HG03196 (cell line): ENCODE measurements at regions not wholly inside any gene's neighbourhood (a gene's known extent, or its start where the extent isn't known, plus 50 kb on each side); places are given as distances from the start of the nearest gene placed in this dataset.

Experiments used
- ATAC-seq: cut with Tn5 transposase; IDR thresholded peaks from one replicate; pipeline ENCODE4 v1.9.1; 2021; ENCODE audit not compliant: unreplicated experiment

GRCh38 chr1:165075725-165076370 is 280.7 kb downstream of the LMX1A start:
- no peak for ATAC-seq

GRCh38 chr1:165073185-165074007 is 283.1 kb downstream of the LMX1A start:
- ATAC-seq = peak; percentile 59

GRCh38 chr1:165070675-165071074 is 285.8 kb downstream of the LMX1A start:
- no peak for ATAC-seq

- no peak for ATAC-seq
Observed at GRCh38 chr1:165069829-165070228, 286.7 kb downstream of the LMX1A start.

GRCh38 chr1:165068741-165069140 is 287.8 kb downstream of the LMX1A start:
- no peak for ATAC-seq

- no peak for ATAC-seq
Observed at GRCh38 chr1:165067829-165068228, 288.7 kb downstream of the LMX1A start.

GRCh38 chr1:165063181-165063965 is 293.1 kb downstream of the LMX1A start:
- no peak for ATAC-seq

GRCh38 chr1:165062346-165062745 is 294.2 kb downstream of the LMX1A start:
- no peak for ATAC-seq

GRCh38 chr1:165060285-165060793 is 296.2 kb downstream of the LMX1A start:
- ATAC-seq = no peak

- no peak for ATAC-seq
Observed at GRCh38 chr1:165057956-165058355, 298.6 kb downstream of the LMX1A start.

GRCh38 chr1:165056914-165057313 is 299.6 kb downstream of the LMX1A start:
- no peak for ATAC-seq

GRCh38 chr1:165055581-165055980 is 300.9 kb downstream of the LMX1A start:
- no peak for ATAC-seq

GRCh38 chr1:165054627-165055026 is 301.9 kb downstream of the LMX1A start:
- no peak for ATAC-seq

GRCh38 chr1:165053351-165053750 is 303.2 kb downstream of the LMX1A start:
- ATAC-seq = no peak

- no peak for ATAC-seq
Observed at GRCh38 chr1:165052936-165053335, 303.6 kb downstream of the LMX1A start.

GRCh38 chr1:165052431-165052830 is 304.1 kb downstream of the LMX1A start:
- no peak for ATAC-seq

GRCh38 chr1:165050246-165050645 is 306.3 kb downstream of the LMX1A start:
- ATAC-seq = no peak

- no peak for ATAC-seq
Observed at GRCh38 chr1:165047994-165048393, 308.5 kb downstream of the LMX1A start.

- no peak for ATAC-seq
Observed at GRCh38 chr1:165045902-165046301, 310.6 kb downstream of the LMX1A start.

GRCh38 chr1:165040641-165041040 is 315.9 kb downstream of the LMX1A start:
- ATAC-seq = no peak

GRCh38 chr1:165039996-165040395 is 316.5 kb downstream of the LMX1A start:
- no peak for ATAC-seq
